IMR-90 (cell line): ENCODE measurements at regions not wholly inside any gene's neighbourhood (a gene's known extent, or its start where the extent isn't known, plus 50 kb on each side); places are given as distances from the start of the nearest gene placed in this dataset.

Experiments used
- ATAC-seq: fragments of 200-7000 bp; cut with Tn5 transposase; 2 replicates; pipeline ENCODE4 v1.9.1; 2020; ENCODE audit warnings: low read depth, mild to moderate bottlenecking, moderate library complexity
- BruUV-seq: library from RNA; stranded (reverse); fragments of 400-500 nt; replicated peaks from 2 replicates; lab custom pipeline; 2021; lab: Mats Ljungman, UMichigan
- CTCF ChIA-PET: fragments of 300-600 bp; formaldehyde crosslinking; extraction: SDS; loops from one replicate; lab custom pipeline; 2021; ENCODE audit warnings: antibody characterized with exemption; lab: Yijun Ruan, JAX
- POLR2A ChIA-PET: fragments of 300-600 bp; sonication (Branson Sonifier 250); formaldehyde crosslinking; loops from one replicate; lab custom pipeline; 2022; ENCODE audit warnings: antibody characterized with exemption; ENCODE audit not compliant: unreplicated experiment; lab: Charles Lee
- DNase-seq: peaks from one replicate; pipeline ENCODE4 v3.0.0; 2013
- H2AFZ ChIP-seq: replicated peaks from 2 replicates; pipeline ENCODE3; 2013; ENCODE audit warnings: low read length, mild to moderate bottlenecking; ENCODE audit not compliant: poor library complexity
- H2AK5ac ChIP-seq: 2 replicates; pipeline ENCODE4 v1.6.1; 2013; ENCODE audit warnings: low read depth, low read length, inconsistent platforms
- H2AK9ac ChIP-seq: replicated peaks from 2 replicates; pipeline ENCODE3; 2013; ENCODE audit warnings: mild to moderate bottlenecking, low read depth, low read length, moderate library complexity; ENCODE audit not compliant: poor library complexity
- H2BK120ac ChIP-seq: 2 replicates; pipeline ENCODE4 v1.6.1; 2013; ENCODE audit warnings: low read depth, low read length, inconsistent platforms
- H2BK15ac ChIP-seq: 3 replicates; pipeline ENCODE4 v1.6.1; 2013; ENCODE audit warnings: low read depth, low read length, inconsistent platforms
- H2BK20ac ChIP-seq: 2 replicates; pipeline ENCODE4 v1.6.1; 2013; ENCODE audit warnings: low read depth, mild to moderate bottlenecking, inconsistent platforms, low read length, moderate library complexity
- H2BK5ac ChIP-seq: 2 replicates; pipeline ENCODE4 v1.6.1; 2013; ENCODE audit warnings: mild to moderate bottlenecking, low read depth, low read length, inconsistent platforms; ENCODE audit not compliant: poor library complexity, severe bottlenecking
- H3K14ac ChIP-seq: replicated peaks from 2 replicates; pipeline ENCODE4 v1.6.1; 2013; ENCODE audit warnings: low read depth, low read length, inconsistent platforms
- H3K18ac ChIP-seq: 2 replicates; pipeline ENCODE4 v1.6.1; 2013; ENCODE audit warnings: low read depth, low read length, control low read depth
- H3K23ac ChIP-seq: 2 replicates; pipeline ENCODE4 v1.6.1; 2013; ENCODE audit warnings: low read depth, low read length, inconsistent platforms
- H3K27ac ChIP-seq: 2 replicates; pipeline ENCODE4 v1.5.1; 2013; ENCODE audit warnings: mild to moderate bottlenecking, control low read depth, low read length; ENCODE audit not compliant: insufficient read depth
- H3K27me3 ChIP-seq: 2 replicates; pipeline ENCODE4 v1.6.1; 2013; ENCODE audit warnings: low read length; ENCODE audit not compliant: control insufficient read depth, insufficient read depth
- H3K36me3 ChIP-seq: 2 replicates; pipeline ENCODE4 v1.6.1; 2013; ENCODE audit warnings: low read length, mixed read lengths; ENCODE audit not compliant: control insufficient read depth, insufficient read depth
- H3K4ac ChIP-seq: 2 replicates; pipeline ENCODE4 v1.6.1; 2013; ENCODE audit warnings: low read depth, low read length, inconsistent platforms
- H3K4me1 ChIP-seq: 2 replicates; pipeline ENCODE4 v1.6.1; 2013; ENCODE audit warnings: low read length, mixed read lengths; ENCODE audit not compliant: control insufficient read depth, insufficient read depth
- H3K4me2 ChIP-seq: 2 replicates; pipeline ENCODE4 v1.6.1; 2013; ENCODE audit warnings: low read depth, mild to moderate bottlenecking, control low read depth, low read length, moderate library complexity
- H3K4me3 ChIP-seq: 2 replicates; pipeline ENCODE4 v1.5.1; 2013; ENCODE audit warnings: low read depth, mild to moderate bottlenecking, control low read depth, low read length, moderate library complexity; ENCODE audit not compliant: insufficient read depth
- H3K56ac ChIP-seq: 2 replicates; pipeline ENCODE4 v1.6.1; 2013; ENCODE audit warnings: low read length, inconsistent platforms; ENCODE audit not compliant: insufficient read depth; ENCODE audit errors: extremely low read depth
- H3K79me1 ChIP-seq, 2 experiments: 2 replicates each; pipeline ENCODE4 v1.6.1; 2013; ENCODE audit warnings: low read length in 2 of 2, inconsistent platforms in 1 of 2, low read depth in 1 of 2
- H3K9ac ChIP-seq: 2 replicates; pipeline ENCODE4 v1.6.1; 2013; ENCODE audit warnings: low read depth, low read length, control low read depth
- H3K9me1 ChIP-seq: 2 replicates; pipeline ENCODE4 v1.6.1; 2013; ENCODE audit warnings: low read length, inconsistent platforms; ENCODE audit not compliant: insufficient read depth
- H3K9me3 ChIP-seq: 2 replicates; pipeline ENCODE4 v1.6.1; 2013; ENCODE audit warnings: low read length; ENCODE audit not compliant: control insufficient read depth, insufficient read depth
- H4K20me1 ChIP-seq: 2 replicates; pipeline ENCODE4 v1.6.1; 2013; ENCODE audit warnings: low read length, inconsistent platforms; ENCODE audit not compliant: insufficient read depth
- H4K5ac ChIP-seq: 2 replicates; pipeline ENCODE4 v1.6.1; 2013; ENCODE audit warnings: mild to moderate bottlenecking, low read depth, low read length, control low read depth
- H4K8ac ChIP-seq, 2 experiments: 2 replicates each; pipeline ENCODE4 v1.6.1; 2013; ENCODE audit warnings: low read depth in 2 of 2, low read length in 2 of 2, control low read depth in 1 of 2, inconsistent platforms in 1 of 2
- H4K91ac ChIP-seq: 2 replicates; pipeline ENCODE4 v1.6.1; 2013; ENCODE audit warnings: low read depth, low read length, inconsistent platforms; ENCODE audit not compliant: insufficient read depth
- MAFK ChIP-seq: IDR thresholded peaks from 2 replicates; pipeline ENCODE4 v1.6.1; 2012; ENCODE audit warnings: low read depth, low read length, improper control_type of control experiment
- WGBS, 2 experiments: methylation state at CpG; one replicate each; pipeline versions ENCODE4 v1.1.5 to v1.1.7; 2013; ENCODE audit warnings: missing lambda C conversion rate in 2 of 2; ENCODE audit not compliant: insufficient read length in 1 of 2; ENCODE audit errors: extremely low coverage in 2 of 2; 5-methylcytosine and 5-hydroxymethylcytosine counted together
- dilution Hi-C: fragments of 300-500 bp; cut with HindIII; formaldehyde crosslinking; loops from one replicate; pipeline ENCODE4 v1.14.3; 2018; ENCODE audit warnings: low sequenced_read_pairs; ENCODE audit not compliant: unreplicated experiment
- in situ Hi-C: fragments of 300-500 bp; cut with MboI; formaldehyde crosslinking; loops from 3 replicates; pipeline ENCODE4 v1.14.3; 2019; ENCODE audit warnings: low sequenced_read_pairs, inconsistent platforms, mixed read lengths
- intact Hi-C: fragments of 100-400 bp; cut with micrococcal nuclease; formaldehyde crosslinking; loops from 2 replicates; pipeline ENCODE4 v1.10.0; 2022
- TF ChIP-seq, protein P1 (sequence below): fragments of 150-350 bp; IDR thresholded peaks from 2 replicates; pipeline ENCODE4 v1.6.1; 2017; ENCODE audit warnings: mild to moderate bottlenecking, antibody characterized with exemption, low read length, low read depth

- Histone ChIP-seq H2BK15ac (no peak overlapping the region), H3K36me3 (no peaks in the 10 kb centered on the region), H3K18ac (no peak overlapping the region), H3K9me1 (no peaks in the 10 kb centered on the region), H3K14ac (no peak overlapping the region), H3K27me3 (peaks cover 11% of the 10 kb centered on the region), H2AFZ (no peak overlapping the region), H3K4me3 (no peak overlapping the region), H3K9me3 (no peaks in the 10 kb centered on the region), H3K23ac (no peak overlapping the region), H4K91ac (no peak overlapping the region), H3K4me2 (no peak overlapping the region), H3K4ac (no peak overlapping the region), H3K9ac (no peak overlapping the region), H2AK9ac (no peak overlapping the region), H4K8ac (no peak overlapping the region), H2BK20ac (no peak overlapping the region), H3K79me1 (no peaks in the 10 kb centered on the region), H2AK5ac (no peak overlapping the region), H3K4me1 (no peaks in the 10 kb centered on the region), H3K27ac (no peak overlapping the region), H2BK120ac (no peak overlapping the region), H2BK5ac (no peak overlapping the region), H4K5ac (no peak overlapping the region), H3K56ac (no peak overlapping the region), H4K20me1 (no peaks in the 10 kb centered on the region)
- intact Hi-C loops, result no loop called here
- ChIA-PET POLR2A (no interaction called here), CTCF (no interaction called here)
- ATAC-seq (no peak), DNase-seq (no peak)
- no TSS peak for BruUV-seq
- in situ Hi-C loops, result no loop called here
- dilution Hi-C loops, result no loop called here
- no peak for TF ChIP-seq MAFK
- TF ChIP-seq, protein P1, sequence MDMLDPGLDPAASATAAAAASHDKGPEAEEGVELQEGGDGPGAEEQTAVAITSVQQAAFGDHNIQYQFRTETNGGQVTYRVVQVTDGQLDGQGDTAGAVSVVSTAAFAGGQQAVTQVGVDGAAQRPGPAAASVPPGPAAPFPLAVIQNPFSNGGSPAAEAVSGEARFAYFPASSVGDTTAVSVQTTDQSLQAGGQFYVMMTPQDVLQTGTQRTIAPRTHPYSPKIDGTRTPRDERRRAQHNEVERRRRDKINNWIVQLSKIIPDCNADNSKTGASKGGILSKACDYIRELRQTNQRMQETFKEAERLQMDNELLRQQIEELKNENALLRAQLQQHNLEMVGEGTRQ, result no peak
- 0% methylated on average over 1 of the region's 4 CpGs; no CpG with 5 or more reads in 1 of the 2 experiments for WGBS, 2 experiments
Measured at GRCh38 chr1:229075716-229076115, 195.2 kb upstream of the RAB4A start.
